CD4-positive, alpha-beta T cell treated with Interleukin-17A for 1 hour (primary cell): ENCODE measurements at regions not wholly inside any gene's neighbourhood (a gene's known extent, or its start where the extent isn't known, plus 50 kb on each side); places are given as distances from the start of the nearest gene placed in this dataset.
"Not testable (repeated sequence)": the region's sequence is repeated elsewhere in the genome, so short reads cannot be mapped to it uniquely, and the experiment has no call there.

Source experiments
- DNase-seq: peaks from one replicate; pipeline ENCODE4 v3.0.0-alpha.2; 2020

DNA sequence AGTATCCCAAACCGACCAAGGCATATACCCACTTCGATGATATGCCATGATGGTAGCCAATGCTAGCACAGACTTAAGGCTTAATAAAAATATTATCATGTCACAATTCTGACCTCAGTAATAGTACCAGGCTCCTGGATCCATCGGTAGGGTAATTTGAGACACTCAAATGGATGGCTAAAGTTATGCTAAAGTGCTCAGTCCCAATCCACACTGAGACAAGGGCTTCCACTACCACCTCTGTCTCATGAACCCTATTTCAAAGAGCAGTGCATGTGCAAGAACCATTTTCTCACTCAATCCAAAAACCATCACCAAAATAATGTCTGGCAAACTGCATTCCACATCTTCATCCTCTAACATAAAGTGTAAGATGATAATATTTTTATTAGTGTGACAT, 122.4 kb upstream of the KRR1 start:
- no peak for DNase-seq

DNA sequence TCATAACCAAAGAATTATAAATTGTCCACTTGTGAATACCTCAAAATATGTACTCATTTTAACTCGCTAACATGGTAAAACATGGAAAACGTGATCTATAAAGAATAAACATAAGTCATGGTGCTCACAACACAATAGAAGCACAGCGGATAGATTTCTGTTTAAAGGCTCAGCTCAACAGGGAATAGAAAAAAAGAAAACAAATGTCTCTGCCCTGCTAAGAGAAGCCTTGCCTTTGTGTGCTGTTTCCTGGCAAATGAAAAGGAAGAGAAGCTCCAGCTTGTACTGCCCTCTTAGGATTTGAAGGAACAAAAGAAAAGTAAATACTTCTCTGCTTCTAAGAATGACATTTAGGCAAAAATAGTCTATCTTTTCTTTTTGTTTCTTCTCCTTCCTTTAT, 121.0 kb upstream of the KRR1 start:
- no peak for DNase-seq

DNA sequence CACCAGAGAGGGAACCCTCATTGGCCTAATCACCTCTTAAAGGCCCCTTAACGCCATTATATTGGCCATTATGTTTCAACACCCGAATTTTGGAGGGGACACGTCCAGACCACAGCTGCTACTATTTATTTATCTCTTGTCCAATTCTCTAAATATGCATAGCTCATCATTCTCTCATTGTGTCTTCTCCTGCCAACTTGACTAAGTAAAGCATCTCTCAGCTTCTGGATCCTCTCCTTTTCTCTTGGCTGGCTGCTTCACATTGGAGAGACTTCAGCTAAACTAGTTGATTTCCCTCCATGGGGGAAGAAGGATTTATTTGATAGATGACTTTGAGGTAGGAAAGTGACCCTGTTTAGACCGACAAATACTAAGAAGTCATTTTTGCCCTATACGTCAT, 120.4 kb upstream of the KRR1 start:
- DNase-seq: no peak

- DNase-seq: no peak
These were observed 118.7 kb upstream of the KRR1 start for GRCh38 chr12:75630091-75630490.

DNA sequence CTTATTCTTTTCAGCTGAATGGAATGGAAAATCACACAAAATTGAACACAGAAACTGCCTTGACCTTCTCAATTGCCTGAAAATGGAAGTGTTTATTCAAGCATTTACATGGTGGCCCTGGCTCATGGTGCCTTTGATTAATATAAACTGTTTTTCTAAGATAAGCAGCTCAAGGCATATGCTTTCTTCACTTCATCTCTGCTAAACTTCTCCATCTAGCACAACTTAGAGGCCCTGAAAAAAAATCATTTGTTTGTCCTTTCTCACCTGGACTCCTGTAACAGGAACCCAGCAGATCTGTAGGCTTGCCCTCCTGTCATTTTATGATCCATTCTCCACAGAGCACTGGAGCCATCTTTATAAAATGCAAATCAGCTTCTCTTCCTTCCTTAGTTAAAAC, 117.5 kb upstream of the KRR1 start:
- DNase-seq: no peak

DNA sequence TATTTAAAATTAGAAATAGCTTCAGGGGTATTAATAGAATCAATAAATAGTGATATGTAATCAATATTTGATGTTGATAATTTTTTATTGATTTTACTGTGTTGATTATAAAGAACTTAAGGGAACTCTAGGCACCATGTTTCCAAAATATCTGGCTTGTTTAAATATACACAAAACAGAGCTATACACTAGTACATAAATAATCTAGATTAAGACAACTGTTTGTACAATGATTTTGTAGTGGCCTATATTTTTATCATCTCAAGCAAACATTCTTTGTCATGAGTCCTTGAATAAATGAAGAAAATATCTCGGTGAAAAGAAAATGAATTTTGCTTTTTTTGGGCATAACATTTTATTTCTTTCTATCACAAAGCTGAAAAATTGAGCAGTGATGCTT, 117.1 kb upstream of the KRR1 start:
- no peak for DNase-seq

- no peak for DNase-seq
These were observed 112.3 kb upstream of the KRR1 start for GRCh38 chr12:75623631-75624154.

GRCh38 chr12:75622492-75622891, 111.1 kb upstream of the KRR1 start:
- DNase-seq: no peak

DNA sequence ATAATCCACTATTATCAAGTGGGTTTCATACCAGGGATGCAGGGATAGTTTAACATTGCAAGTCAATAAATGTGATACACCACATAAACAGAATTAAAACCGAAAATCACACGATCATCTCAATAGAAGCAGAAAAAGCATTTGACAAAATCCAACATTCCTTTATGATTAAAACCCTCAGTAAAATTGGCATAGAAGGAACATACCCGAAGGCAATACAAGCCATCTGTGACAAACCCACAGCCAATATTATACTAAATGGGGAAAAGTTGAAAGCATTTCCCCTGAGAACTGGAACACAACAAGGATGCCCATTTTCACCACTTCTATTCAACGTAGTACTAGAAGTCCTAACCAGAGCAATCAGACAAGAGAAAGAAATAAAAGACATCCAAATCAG, 103.0 kb upstream of the KRR1 start:
- not testable (repeated sequence) for DNase-seq

DNA sequence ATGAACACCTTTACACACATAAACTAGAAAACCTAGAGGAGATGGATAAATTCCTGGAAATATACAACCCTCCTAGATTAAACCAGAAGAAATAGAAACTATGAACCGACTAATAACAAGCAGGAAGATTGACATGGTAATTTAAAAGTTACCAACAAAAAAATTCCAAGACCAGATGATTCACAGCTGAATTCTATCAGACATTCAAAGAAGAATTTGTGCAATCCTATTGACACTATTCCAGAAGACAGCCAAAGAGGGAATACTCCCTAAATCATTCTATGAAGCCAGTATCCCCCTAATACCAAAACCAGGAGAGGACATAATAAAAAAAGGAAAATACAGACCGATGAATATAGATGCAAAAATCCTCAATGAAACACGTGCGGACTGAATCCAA, 102.6 kb upstream of the KRR1 start:
- no peak for DNase-seq

DNA sequence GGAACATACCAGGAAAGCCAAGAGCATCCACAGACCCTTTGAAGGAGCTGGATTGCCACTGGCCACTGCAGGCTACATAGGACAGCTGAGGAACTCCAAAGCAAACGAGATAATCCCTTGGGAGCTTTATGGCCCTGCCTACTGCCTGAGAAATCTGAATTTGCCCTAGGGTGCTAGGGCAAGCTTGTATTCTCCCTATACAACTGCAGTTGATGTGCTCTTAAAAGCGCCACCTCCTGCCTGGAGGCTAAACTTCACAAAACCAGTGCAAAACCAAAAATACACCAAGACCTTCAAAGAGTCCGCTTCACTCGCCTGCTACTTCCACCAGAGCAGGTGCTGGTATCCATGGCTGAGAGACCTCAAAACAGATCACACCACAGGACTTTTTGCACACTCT, 99.6 kb upstream of the KRR1 start:
- no peak for DNase-seq

DNA sequence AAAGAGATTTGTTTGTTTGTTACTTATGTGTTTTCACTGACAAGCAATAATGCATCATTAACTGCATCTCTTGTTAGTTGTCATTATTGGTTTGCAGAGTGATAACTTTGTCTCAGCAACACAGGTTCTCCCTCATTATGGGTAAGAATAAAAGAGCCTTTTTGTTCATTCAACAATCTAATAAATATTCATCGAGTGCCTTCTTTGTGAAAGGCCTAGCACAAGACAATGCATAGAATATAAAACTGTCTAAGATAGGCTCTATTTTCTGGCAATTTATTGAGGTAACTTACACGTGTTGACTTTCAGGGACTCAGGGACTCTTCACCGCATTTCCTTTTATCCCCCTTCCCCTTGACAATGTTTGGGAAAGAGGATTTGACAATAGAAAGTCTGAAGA, 95.5 kb upstream of the KRR1 start:
- no peak for DNase-seq

- DNase-seq: no peak
These were observed 94.7 kb upstream of the KRR1 start for GRCh38 chr12:75606151-75606550.

- no peak for DNase-seq
These were observed 92.1 kb upstream of the KRR1 start for GRCh38 chr12:75603475-75603874.

- DNase-seq: no peak
These were observed 90.7 kb upstream of the KRR1 start for GRCh38 chr12:75602106-75602505.

DNA sequence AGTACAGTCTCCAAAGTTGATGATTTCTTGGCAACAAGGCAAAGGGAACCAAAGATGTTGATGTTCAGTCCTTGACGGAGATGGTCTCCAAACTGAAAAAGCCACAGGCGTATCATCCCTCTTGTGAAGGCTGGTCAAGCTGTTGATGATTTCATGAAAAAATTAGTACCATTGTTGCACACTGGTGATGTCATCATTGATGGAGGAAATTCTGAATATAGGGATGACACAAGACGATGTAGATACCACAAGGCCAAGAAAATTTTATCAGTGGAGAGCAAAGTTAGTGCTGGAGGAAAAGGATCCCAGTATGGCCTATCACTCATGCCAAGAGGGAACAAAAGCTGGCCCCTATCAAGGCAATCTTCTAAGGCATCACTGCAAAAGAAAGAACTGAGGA, 88.7 kb upstream of the KRR1 start:
- no peak for DNase-seq

- no peak for DNase-seq
These were observed 87.7 kb upstream of the KRR1 start for GRCh38 chr12:75599061-75599460.

- DNase-seq: no peak
These were observed 85.0 kb upstream of the KRR1 start for GRCh38 chr12:75596406-75596805.

GRCh38 chr12:75592638-75593335, 81.4 kb upstream of the KRR1 start:
- no peak for DNase-seq

DNA sequence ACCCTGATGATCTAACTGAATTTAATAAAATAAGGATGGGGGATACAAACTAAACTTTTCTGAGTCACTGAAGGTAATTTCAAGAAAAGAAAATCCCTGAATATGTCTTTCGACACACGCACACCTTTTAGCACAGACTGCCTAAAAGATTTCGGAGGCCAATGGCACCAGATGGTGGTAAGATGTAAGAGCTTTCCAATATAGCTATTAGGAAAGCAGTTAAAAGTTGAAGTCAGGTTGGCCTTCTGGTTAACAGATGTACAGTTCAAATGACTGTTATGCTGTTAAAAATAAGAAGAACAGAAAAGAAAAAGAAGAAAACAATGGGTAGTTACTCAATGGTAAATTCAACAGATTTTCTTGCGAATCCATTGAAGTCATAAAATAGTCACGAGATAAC, 80.7 kb upstream of the KRR1 start:
- no peak for DNase-seq

DNA sequence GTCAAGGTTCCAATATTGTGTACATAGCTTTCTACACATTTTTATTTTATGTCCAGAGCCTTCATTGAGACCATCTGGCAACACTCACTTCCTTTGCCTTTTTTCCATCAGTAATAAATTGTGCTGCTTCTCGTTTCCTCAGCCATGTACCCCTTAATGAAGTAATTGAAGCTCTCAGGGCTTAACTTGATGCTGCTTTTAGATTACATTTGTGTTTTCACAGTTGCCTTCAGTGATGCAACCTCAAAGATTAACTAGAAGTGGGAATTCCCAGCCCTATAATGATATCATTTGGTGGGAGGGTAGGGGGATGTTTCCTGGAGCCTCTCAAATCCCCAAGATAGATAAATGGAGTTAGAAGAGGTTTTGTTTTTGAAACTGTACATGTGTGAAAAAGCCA, 80.2 kb upstream of the KRR1 start:
- no peak for DNase-seq

DNA sequence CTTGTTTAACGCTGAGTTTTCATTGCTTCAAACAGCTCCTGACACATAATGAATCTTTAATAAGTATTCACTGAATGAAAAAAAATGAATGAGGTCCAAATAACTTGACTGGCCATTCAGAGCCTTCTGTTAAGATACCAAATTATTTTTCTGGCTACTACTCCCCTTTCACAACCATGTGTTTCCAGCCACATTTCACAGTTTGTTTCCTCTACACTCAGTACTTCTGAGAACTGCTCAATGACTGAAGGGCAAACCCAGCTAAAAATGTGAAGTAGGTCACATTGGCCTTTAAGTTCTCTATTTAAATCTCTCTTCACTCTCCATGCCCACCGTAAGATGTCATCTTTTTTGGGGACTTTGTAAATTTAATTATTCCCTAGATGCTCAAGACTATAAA, 78.4 kb upstream of the KRR1 start:
- DNase-seq: no peak

GRCh38 chr12:75587340-75588106, 76.1 kb upstream of the KRR1 start:
- DNase-seq: no peak

DNA sequence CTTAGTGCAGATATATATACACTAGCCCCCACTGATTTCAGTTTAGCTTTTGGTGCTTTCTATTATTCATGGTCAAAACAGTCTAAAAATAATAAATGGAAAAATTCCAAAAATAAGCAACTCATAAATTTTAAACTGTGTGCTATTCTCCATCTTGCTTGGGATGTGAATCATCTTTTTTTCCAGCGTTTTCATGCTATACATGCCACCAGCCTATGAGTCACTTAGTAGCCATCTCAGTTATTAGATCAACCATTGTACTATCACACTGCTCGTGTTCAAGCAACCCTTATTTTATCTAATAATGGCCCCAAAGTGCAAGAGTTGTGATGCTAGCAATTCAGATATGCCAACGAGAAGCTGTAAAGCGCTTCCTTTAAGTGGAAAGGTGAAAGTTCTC, 73.9 kb upstream of the KRR1 start:
- DNase-seq: no peak

DNA sequence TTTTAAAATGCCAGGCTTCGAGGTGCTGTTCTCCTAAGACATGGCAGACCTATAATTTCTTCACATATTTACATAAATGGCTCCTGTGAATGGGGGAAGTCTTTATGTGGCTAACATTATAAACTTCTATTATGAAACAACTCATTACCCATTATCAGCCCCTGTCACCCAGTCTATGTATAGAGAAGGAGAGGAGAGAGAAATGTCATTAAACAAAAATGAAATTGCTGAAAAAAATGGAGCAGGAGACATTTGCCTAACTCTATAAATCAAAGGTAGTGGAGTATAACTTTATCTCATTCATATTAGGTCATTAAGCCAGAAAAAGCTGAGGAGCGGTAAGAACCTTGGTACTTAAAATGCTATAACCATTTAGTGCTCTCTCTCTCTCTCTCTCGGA, 71.9 kb upstream of the KRR1 start:
- no peak for DNase-seq
